ENCODE measurements at regions not wholly inside any gene's neighbourhood (a gene's known extent, or its start where the extent isn't known, plus 50 kb on each side); places are given as distances from the start of the nearest gene placed in this dataset.

DNA sequence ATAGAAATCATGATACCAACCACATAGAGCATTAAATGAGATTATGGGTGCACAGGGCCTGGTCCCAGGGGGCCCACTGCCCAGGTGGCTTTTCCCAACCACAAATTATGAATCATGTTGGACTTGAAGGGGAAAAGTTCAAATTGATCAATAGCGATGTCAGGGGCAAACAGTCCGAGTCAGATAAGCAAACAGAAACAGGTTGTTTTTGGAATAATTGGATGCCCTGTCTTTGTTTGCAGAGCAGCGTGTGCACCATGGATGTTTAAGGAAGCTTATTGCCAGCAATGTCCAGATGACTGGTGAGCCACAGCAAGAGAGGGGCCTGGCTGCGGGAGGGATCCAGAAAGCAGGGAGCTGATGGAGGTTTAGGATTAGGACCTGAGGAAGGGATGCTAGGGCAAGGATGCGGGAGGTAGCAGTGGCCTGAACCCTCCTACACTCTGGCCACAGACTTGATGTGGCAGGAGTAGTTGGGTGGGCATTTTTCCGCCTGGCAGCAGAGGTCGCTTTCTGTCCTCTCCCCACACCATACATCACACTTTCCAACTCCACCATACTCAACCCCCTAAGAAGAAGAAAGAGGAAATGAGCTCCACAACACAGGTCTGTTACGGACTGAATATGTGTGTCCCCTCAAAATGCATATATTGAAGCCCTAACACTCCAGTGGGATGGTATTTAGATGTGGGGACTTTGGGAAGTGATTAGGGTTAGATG, 266.4 kb upstream of the RPL38 start:
- TF ChIP-seq, protein P1, sequence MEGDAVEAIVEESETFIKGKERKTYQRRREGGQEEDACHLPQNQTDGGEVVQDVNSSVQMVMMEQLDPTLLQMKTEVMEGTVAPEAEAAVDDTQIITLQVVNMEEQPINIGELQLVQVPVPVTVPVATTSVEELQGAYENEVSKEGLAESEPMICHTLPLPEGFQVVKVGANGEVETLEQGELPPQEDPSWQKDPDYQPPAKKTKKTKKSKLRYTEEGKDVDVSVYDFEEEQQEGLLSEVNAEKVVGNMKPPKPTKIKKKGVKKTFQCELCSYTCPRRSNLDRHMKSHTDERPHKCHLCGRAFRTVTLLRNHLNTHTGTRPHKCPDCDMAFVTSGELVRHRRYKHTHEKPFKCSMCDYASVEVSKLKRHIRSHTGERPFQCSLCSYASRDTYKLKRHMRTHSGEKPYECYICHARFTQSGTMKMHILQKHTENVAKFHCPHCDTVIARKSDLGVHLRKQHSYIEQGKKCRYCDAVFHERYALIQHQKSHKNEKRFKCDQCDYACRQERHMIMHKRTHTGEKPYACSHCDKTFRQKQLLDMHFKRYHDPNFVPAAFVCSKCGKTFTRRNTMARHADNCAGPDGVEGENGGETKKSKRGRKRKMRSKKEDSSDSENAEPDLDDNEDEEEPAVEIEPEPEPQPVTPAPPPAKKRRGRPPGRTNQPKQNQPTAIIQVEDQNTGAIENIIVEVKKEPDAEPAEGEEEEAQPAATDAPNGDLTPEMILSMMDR (IDR thresholded peaks at IDR 0.05; ENCODE audit: low read depth, low read length) = no peak
- no peak for TF ChIP-seq EZH2phosphoT487 (IDR thresholded peaks at IDR 0.05; ENCODE audit: low read depth)

Measured in OCI-LY3 (cell line).